ENCODE measurements at regions not wholly inside any gene's neighbourhood (a gene's known extent, or its start where the extent isn't known, plus 50 kb on each side); places are given as distances from the start of the nearest gene placed in this dataset.

GRCh38 chr13:74586847-74587246, 452.6 kb upstream of the KLF12 start:
- DNase-seq (ENCODE audit: low read depth): peak; percentile 19
- TF ChIP-seq CTCF (conservative IDR thresholded peaks at IDR 0.05; ENCODE audit: low read depth, low read length): no peak

GRCh38 chr13:74576420-74576819, 442.2 kb upstream of the KLF12 start:
- no peak for TF ChIP-seq CTCF (conservative IDR thresholded peaks at IDR 0.05; ENCODE audit: low read depth, low read length)
- DNase-seq (ENCODE audit: low read depth): no peak
- peak overlapping the region; percentile 50 for H3K4me3 ChIP-seq (ENCODE audit: low read length)

More at GRCh38 chr13:74586847-74587246, 452.6 kb upstream of the KLF12 start:
- H3K4me3 ChIP-seq (ENCODE audit: low read length): no peak overlapping the region

- no peak for DNase-seq (ENCODE audit: low read depth)
- peak overlapping the region; percentile 50 for H3K4me3 ChIP-seq (ENCODE audit: low read length)
These were observed 441.5 kb upstream of the KLF12 start for GRCh38 chr13:74575729-74576125.

GRCh38 chr13:74574964-74575728, 440.9 kb upstream of the KLF12 start:
- no peak for TF ChIP-seq CTCF (conservative IDR thresholded peaks at IDR 0.05; ENCODE audit: low read depth, low read length)
- no peak for DNase-seq (ENCODE audit: low read depth)
- peak overlapping the region; percentile 50 for H3K4me3 ChIP-seq (ENCODE audit: low read length)

More at GRCh38 chr13:74575729-74576125, 441.5 kb upstream of the KLF12 start:
- no peak for TF ChIP-seq CTCF (conservative IDR thresholded peaks at IDR 0.05; ENCODE audit: low read depth, low read length)

DNA sequence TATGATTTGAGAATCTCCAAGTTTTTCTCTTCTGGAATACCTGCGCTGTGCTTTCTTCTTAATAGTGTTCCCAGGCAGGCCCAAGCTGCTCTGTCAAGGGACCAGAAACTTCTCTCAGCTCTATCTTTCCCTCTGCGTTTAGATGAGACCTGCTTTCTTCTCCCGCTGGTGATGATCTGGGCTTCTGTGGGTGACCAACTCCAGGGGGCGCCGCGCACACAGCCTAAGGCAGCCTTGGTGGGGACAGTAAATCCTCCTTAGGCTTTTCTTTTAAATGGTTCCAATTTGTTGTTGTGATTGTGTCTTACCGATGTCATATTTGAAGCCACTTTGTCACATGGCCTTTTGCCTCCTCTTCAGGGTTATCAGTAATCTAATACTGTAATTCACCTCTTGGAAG, 439.4 kb upstream of the KLF12 start:
- peak; percentile 32 for TF ChIP-seq CTCF (conservative IDR thresholded peaks at IDR 0.05; ENCODE audit: low read depth, low read length)
- H3K4me3 ChIP-seq (ENCODE audit: low read length): no peak overlapping the region
- DNase-seq (ENCODE audit: low read depth): no peak

DNA sequence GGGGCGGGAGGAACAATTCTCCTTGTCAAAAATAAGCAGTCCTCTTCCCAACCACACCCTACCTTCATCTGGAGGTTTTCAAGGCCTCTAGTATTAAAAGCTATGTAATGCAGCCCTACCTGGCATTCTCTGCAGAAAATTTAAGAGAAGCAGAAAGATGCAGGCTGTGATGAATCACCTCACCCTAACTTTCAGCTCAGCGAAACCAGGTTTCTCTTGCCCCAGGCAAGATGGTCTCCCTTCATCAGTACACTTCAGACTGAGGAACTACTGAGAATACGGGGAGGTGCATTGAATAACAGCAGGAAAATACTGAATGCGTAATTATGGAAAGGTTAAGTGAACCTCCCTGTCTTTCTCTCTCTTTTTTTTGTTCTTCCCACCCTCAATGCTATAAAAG, 437.6 kb upstream of the KLF12 start:
- no peak for DNase-seq (ENCODE audit: low read depth)
- TF ChIP-seq CTCF (conservative IDR thresholded peaks at IDR 0.05; ENCODE audit: low read depth, low read length): no peak
- no peak overlapping the region for H3K4me3 ChIP-seq (ENCODE audit: low read length)

DNA sequence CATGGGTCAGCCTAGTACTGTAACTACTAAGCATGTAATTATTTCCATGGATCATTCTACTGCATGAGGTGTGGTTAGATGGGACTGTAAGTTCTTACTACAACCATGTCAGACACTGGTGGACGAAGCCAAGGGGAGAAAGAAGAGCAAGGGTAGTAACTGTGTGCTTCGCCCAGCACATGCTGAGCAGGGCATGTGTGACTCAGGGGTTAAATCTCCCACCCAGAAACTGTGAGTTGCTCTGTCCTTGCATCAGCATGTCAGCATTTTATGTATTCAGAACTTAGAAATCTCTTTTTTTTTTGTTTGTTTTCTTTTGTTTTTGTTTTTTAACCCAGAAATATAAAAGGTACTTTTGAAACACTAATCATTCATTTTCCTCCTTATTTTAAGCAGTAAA, 436.6 kb upstream of the KLF12 start:
- H3K4me3 ChIP-seq (ENCODE audit: low read length): no peak overlapping the region
- DNase-seq (ENCODE audit: low read depth): no peak
- no peak for TF ChIP-seq CTCF (conservative IDR thresholded peaks at IDR 0.05; ENCODE audit: low read depth, low read length)

All from retinal pigment epithelial cell (primary cell).